ENCODE measurements at regions not wholly inside any gene's neighbourhood (a gene's known extent, or its start where the extent isn't known, plus 50 kb on each side); places are given as distances from the start of the nearest gene placed in this dataset.

DNA sequence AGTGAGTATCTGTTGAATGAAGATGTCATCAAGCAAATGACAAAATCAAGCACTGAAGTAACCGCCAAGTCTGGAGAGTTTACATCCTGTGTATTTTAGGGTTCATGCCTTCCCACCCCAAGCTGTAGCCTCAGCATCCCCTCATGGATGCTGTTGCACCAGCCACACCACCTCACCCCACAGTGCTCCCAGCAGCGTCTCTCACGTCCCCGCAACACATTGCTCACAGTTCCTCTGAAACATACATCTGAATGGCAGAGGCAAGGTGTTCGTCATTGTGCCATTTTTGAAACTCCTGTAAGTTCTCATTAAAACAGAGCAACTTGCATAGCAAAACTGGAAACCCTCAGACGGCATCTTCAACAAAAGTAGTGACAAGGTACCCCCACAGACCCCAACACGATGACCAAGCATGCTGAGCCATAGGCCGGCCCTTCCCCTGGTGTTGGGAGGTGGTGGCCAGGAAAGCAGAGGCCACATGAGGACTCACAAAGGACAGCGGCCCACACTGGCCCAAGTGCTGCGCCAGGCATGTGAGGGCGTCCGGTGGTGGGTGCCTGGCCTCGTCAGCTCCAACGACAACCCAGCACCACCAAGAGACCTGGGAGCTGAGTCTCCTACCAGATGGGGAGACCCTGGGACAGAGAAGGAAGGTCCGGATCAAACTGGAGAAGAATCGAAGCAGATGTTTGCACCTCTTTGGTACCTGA lies 456.5 kb downstream of the EIPR1 start:
- TF ChIP-seq, protein P1, sequence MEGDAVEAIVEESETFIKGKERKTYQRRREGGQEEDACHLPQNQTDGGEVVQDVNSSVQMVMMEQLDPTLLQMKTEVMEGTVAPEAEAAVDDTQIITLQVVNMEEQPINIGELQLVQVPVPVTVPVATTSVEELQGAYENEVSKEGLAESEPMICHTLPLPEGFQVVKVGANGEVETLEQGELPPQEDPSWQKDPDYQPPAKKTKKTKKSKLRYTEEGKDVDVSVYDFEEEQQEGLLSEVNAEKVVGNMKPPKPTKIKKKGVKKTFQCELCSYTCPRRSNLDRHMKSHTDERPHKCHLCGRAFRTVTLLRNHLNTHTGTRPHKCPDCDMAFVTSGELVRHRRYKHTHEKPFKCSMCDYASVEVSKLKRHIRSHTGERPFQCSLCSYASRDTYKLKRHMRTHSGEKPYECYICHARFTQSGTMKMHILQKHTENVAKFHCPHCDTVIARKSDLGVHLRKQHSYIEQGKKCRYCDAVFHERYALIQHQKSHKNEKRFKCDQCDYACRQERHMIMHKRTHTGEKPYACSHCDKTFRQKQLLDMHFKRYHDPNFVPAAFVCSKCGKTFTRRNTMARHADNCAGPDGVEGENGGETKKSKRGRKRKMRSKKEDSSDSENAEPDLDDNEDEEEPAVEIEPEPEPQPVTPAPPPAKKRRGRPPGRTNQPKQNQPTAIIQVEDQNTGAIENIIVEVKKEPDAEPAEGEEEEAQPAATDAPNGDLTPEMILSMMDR (IDR thresholded peaks at IDR 0.05; ENCODE audit: poor library complexity), result no peak
- TF ChIP-seq EZH2 (IDR thresholded peaks at IDR 0.05; ENCODE audit: borderline replicate concordance), result no peak
